Immature natural killer cell (primary cell): ENCODE measurements at regions not wholly inside any gene's neighbourhood (a gene's known extent, or its start where the extent isn't known, plus 50 kb on each side); places are given as distances from the start of the nearest gene placed in this dataset.

Experiments used
- DNase-seq, 3 donors: peaks; one replicate each; pipeline ENCODE4 v3.0.0; 2022; ENCODE audit warnings: mixed read lengths in 1 of 3
- H3K27ac Mint-ChIP-seq, 6 donors: one replicate each; pipeline ENCODE4 v1.8.0; 2020; ENCODE audit warnings: mixed read lengths in 6 of 6, mild to moderate bottlenecking in 5 of 6, inconsistent platforms in 4 of 6, moderate library complexity in 3 of 6
- H3K27me3 Mint-ChIP-seq, 3 donors: one replicate each; pipeline ENCODE4 v1.8.0; 2020 to 2021; ENCODE audit warnings: low read depth in 3 of 3, mild to moderate bottlenecking in 3 of 3, mixed read lengths in 3 of 3, moderate library complexity in 3 of 3, inconsistent platforms in 1 of 3
- H3K36me3 Mint-ChIP-seq, 3 donors: one replicate each; pipeline ENCODE4 v1.8.0; 2020; ENCODE audit warnings: mixed read lengths in 3 of 3, inconsistent platforms in 2 of 3, mild to moderate bottlenecking in 2 of 3
- H3K4me1 Mint-ChIP-seq, 2 donors: one replicate each; pipeline ENCODE4 v1.8.0; 2020; ENCODE audit warnings: inconsistent platforms in 2 of 2, mild to moderate bottlenecking in 2 of 2, mixed read lengths in 2 of 2, moderate library complexity in 1 of 2
- H3K4me3 Mint-ChIP-seq, 5 donors: one replicate each; pipeline ENCODE4 v1.8.0; 2020; ENCODE audit warnings: mild to moderate bottlenecking in 5 of 5, mixed read lengths in 5 of 5, inconsistent platforms in 3 of 5, moderate library complexity in 3 of 5
- H3K9me3 Mint-ChIP-seq, 6 donors: one replicate each; pipeline ENCODE4 v1.8.0; 2020; ENCODE audit warnings: mild to moderate bottlenecking in 6 of 6, mixed read lengths in 6 of 6, inconsistent platforms in 4 of 6, moderate library complexity in 3 of 6

- Mint-ChIP-seq H3K4me1 (peaks cover 0 to 5% of the 10 kb centered on the region in 2 donors), H3K27ac (no peak overlapping the region), H3K9me3 (peaks cover 2 to 11% (median 6%) of the 10 kb centered on the region in 6 donors), H3K4me3 (no peak overlapping the region), H3K27me3 (peaks cover 0 to 4% (median 0%) of the 10 kb centered on the region in 3 donors), H3K36me3 (peaks cover 17 to 21% (median 20%) of the 10 kb centered on the region in 3 donors)
- no peak for DNase-seq
Observed at GRCh38 chr2:18643326-18644114, 54.2 kb upstream of the NT5C1B start.

- H3K36me3 Mint-ChIP-seq: peaks cover 13 to 26% (median 17%) of the 10 kb centered on the region in 3 donors
- no peak overlapping the region for H3K27ac Mint-ChIP-seq
Observed at GRCh38 chr2:18641823-18642222, 52.5 kb upstream of the NT5C1B start.

GRCh38 chr2:18639756-18640453 lies 50.5 kb upstream of the NT5C1B start:
- DNase-seq: no peak
- H3K27ac Mint-ChIP-seq: no peak overlapping the region
- no peak overlapping the region for H3K4me3 Mint-ChIP-seq
- peaks cover 0 to 4% (median 2%) of the 10 kb centered on the region in 3 donors for H3K27me3 Mint-ChIP-seq
- H3K4me1 Mint-ChIP-seq: no peaks in the 10 kb centered on the region
- peaks cover 24 to 38% (median 32%) of the 10 kb centered on the region in 6 donors for H3K9me3 Mint-ChIP-seq
- peaks cover 13 to 27% (median 18%) of the 10 kb centered on the region in 3 donors for H3K36me3 Mint-ChIP-seq

More at GRCh38 chr2:18641823-18642222, 52.5 kb upstream of the NT5C1B start:
- Mint-ChIP-seq H3K27me3 (peaks cover 0 to 4% (median 2%) of the 10 kb centered on the region in 3 donors), H3K4me1 (no peaks in the 10 kb centered on the region), H3K9me3 (peaks cover 12 to 24% (median 19%) of the 10 kb centered on the region in 6 donors), H3K4me3 (no peak overlapping the region)
- DNase-seq: no peak
